Activated CD4-positive, alpha-beta memory T cell treated with anti-CD3 and anti-CD28 coated beads, Interleukin-2, amount 10 ng/mL, durations not matched to agents 7 days and 5 days (primary cell): ENCODE measurements at regions not wholly inside any gene's neighbourhood (a gene's known extent, or its start where the extent isn't known, plus 50 kb on each side); places are given as distances from the start of the nearest gene placed in this dataset.

ENCODE experiments used
- CTCF ChIA-PET: fragments of 350-600 bp; sonication (Branson Sonifier 250); formaldehyde crosslinking; loops from one replicate; lab custom pipeline; 2021; ENCODE audit warnings: antibody characterized with exemption, inconsistent platforms; lab: Charles Lee
- POLR2A ChIA-PET: fragments of 350-600 bp; sonication (Branson Sonifier 250); formaldehyde crosslinking; loops from one replicate; lab custom pipeline; 2021; ENCODE audit warnings: antibody characterized with exemption; lab: Charles Lee
- DNase-seq: peaks from one replicate; pipeline ENCODE4 v3.0.0-alpha.2; 2020
- H3K27ac Mint-ChIP-seq: one replicate; pipeline ENCODE4 v1.8.0; 2021; ENCODE audit warnings: mild to moderate bottlenecking, mixed read lengths
- H3K27me3 Mint-ChIP-seq: one replicate; pipeline ENCODE4 v1.8.0; 2021; ENCODE audit warnings: mixed read lengths
- H3K36me3 Mint-ChIP-seq: one replicate; pipeline ENCODE4 v1.8.0; 2021; ENCODE audit warnings: low read depth, mixed read lengths
- H3K4me1 Mint-ChIP-seq: one replicate; pipeline ENCODE4 v1.8.0; 2021; ENCODE audit warnings: mixed read lengths
- H3K4me3 Mint-ChIP-seq: one replicate; pipeline ENCODE4 v1.8.0; 2021; ENCODE audit warnings: mild to moderate bottlenecking, mixed read lengths
- H3K9me3 Mint-ChIP-seq: one replicate; pipeline ENCODE4 v1.8.0; 2021; ENCODE audit warnings: mixed read lengths

DNA sequence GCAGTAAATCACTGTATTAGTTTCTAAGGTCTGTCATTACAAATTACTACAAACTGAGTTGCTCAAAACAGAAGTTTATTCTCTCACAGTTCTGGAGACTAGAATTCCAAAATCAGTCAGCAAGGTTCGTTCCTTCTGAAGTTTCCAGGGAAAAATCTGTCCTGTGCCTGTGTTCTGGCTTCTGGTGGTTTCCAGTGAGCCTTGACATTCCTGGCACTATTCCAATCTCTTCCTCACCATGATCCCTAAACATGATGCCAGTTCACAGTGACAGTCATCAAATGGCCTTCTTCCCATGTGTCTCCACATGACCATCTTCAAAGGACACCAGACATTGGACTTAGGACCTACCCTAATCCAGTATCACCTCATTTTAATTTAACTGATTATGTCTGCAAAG is 351.4 kb downstream of the PLK2 start:
- CTCF ChIA-PET: no interaction called here
- DNase-seq: no peak
- H3K36me3 Mint-ChIP-seq: no peaks in the 10 kb centered on the region
- H3K9me3 Mint-ChIP-seq: no peaks in the 10 kb centered on the region
- POLR2A ChIA-PET: no interaction called here
- H3K4me1 Mint-ChIP-seq: no peaks in the 10 kb centered on the region
- H3K4me3 Mint-ChIP-seq: no peak overlapping the region
- no peaks in the 10 kb centered on the region for H3K27me3 Mint-ChIP-seq
- no peak overlapping the region for H3K27ac Mint-ChIP-seq

GRCh38 chr5:58107704-58108103 is 352.2 kb downstream of the PLK2 start:
- POLR2A ChIA-PET: no interaction called here
- no peaks in the 10 kb centered on the region for H3K9me3 Mint-ChIP-seq
- no peak for DNase-seq
- H3K36me3 Mint-ChIP-seq: no peaks in the 10 kb centered on the region
- H3K4me1 Mint-ChIP-seq: no peaks in the 10 kb centered on the region
- H3K27ac Mint-ChIP-seq: no peak overlapping the region
- H3K27me3 Mint-ChIP-seq: no peaks in the 10 kb centered on the region
- H3K4me3 Mint-ChIP-seq: no peak overlapping the region
- CTCF ChIA-PET: no interaction called here

GRCh38 chr5:58106754-58107410 is 353.0 kb downstream of the PLK2 start:
- Mint-ChIP-seq H3K27me3 (no peaks in the 10 kb centered on the region), H3K9me3 (no peaks in the 10 kb centered on the region), H3K4me3 (no peak overlapping the region), H3K36me3 (no peaks in the 10 kb centered on the region), H3K4me1 (no peaks in the 10 kb centered on the region), H3K27ac (no peak overlapping the region)
- ChIA-PET CTCF (no interaction called here), POLR2A (no interaction called here)
- DNase-seq: no peak

DNA sequence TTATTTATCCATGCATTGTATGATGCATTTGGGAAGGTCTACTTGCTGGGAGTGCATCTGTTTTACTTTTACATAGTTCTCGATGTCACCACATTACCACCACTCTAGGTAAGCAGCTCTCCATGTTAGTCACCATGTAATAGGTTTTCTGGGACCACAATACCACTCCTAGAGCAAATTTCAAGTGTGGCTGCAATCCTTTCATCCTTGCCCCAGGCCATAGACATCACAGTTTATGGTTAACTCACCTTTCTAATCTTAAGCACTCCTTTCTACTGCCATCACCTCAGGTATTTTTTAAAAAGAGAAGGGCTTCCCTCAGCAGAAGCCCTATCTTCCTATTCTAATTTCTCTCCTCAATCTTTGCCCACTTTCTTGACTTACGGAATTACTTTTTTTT is 354.1 kb downstream of the PLK2 start:
- Mint-ChIP-seq H3K27ac (no peak overlapping the region), H3K4me3 (no peak overlapping the region), H3K27me3 (no peaks in the 10 kb centered on the region), H3K36me3 (no peaks in the 10 kb centered on the region), H3K9me3 (peaks cover 2% of the 10 kb centered on the region), H3K4me1 (no peaks in the 10 kb centered on the region)
- no peak for DNase-seq
- CTCF ChIA-PET: no interaction called here
- POLR2A ChIA-PET: no interaction called here

GRCh38 chr5:58099257-58099656 is 360.6 kb downstream of the PLK2 start:
- Mint-ChIP-seq H3K4me3 (no peak overlapping the region), H3K27me3 (no peaks in the 10 kb centered on the region), H3K36me3 (no peaks in the 10 kb centered on the region), H3K9me3 (peaks cover 2% of the 10 kb centered on the region), H3K4me1 (peaks cover 4% of the 10 kb centered on the region), H3K27ac (no peak overlapping the region)
- DNase-seq: no peak
- ChIA-PET CTCF (no interaction called here), POLR2A (no interaction called here)

DNA sequence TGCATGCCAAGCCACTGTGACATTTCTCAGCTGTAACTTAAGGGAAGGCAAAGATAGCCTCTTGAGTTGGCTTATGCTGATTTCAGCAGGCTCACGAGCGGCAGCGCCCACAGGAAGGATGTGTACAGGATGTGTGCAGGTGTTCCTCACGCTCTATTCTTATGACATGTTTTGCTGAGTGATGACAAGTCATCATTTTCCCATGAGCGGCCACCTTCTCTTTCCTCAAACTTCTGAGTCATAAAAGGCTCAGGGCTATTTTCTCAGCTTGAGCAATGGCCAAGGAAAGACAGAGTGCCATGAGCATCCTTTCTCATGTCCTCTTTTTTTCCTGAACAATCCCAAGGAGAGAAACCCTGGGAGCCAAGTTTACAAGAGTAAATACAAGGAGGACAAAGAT is 365.9 kb downstream of the PLK2 start:
- Mint-ChIP-seq H3K36me3 (no peaks in the 10 kb centered on the region), H3K9me3 (peaks cover 3% of the 10 kb centered on the region), H3K4me3 (no peak overlapping the region), H3K4me1 (peaks cover 10% of the 10 kb centered on the region), H3K27ac (no peak overlapping the region), H3K27me3 (no peaks in the 10 kb centered on the region)
- ChIA-PET POLR2A (no interaction called here), CTCF (no interaction called here)
- peak; percentile 42 for DNase-seq

DNA sequence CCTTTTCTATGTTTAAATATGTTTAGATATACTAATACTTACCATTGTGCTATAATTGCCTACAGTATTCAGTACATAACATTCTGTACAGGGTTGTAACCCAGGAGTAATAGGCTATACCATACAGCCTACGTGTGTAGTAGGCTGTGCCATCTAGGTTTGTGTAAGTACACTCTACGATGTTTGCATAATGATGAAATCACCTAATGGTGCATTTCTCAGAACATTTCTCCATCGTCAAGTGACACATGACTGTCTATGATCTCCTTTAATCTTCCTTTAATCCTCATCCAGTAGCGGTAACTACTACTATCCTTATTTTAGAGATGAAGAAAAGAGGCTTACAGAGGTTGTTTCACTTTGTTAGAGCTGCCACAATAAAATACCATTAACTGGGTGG is 369.2 kb downstream of the PLK2 start:
- H3K4me3 Mint-ChIP-seq: no peak overlapping the region
- H3K27ac Mint-ChIP-seq: no peak overlapping the region
- ChIA-PET POLR2A (interaction anchor here (0.6 kb wide), 1 partner anchor 972 kb away, joined by 3 read pairs; no protein-coding TSS in a partner anchor), CTCF (no interaction called here)
- H3K9me3 Mint-ChIP-seq: peaks cover 3% of the 10 kb centered on the region
- H3K36me3 Mint-ChIP-seq: no peaks in the 10 kb centered on the region
- no peaks in the 10 kb centered on the region for H3K27me3 Mint-ChIP-seq
- DNase-seq: no peak
- H3K4me1 Mint-ChIP-seq: peaks cover 10% of the 10 kb centered on the region

GRCh38 chr5:58088941-58089340 is 370.9 kb downstream of the PLK2 start:
- POLR2A ChIA-PET: no interaction called here
- H3K4me3 Mint-ChIP-seq: no peak overlapping the region
- no peak for DNase-seq
- no peaks in the 10 kb centered on the region for H3K36me3 Mint-ChIP-seq
- CTCF ChIA-PET: no interaction called here
- H3K27ac Mint-ChIP-seq: no peak overlapping the region
- H3K4me1 Mint-ChIP-seq: peaks cover 3% of the 10 kb centered on the region
- H3K27me3 Mint-ChIP-seq: no peaks in the 10 kb centered on the region
- H3K9me3 Mint-ChIP-seq: peaks cover under 1% of the 10 kb centered on the region

DNA sequence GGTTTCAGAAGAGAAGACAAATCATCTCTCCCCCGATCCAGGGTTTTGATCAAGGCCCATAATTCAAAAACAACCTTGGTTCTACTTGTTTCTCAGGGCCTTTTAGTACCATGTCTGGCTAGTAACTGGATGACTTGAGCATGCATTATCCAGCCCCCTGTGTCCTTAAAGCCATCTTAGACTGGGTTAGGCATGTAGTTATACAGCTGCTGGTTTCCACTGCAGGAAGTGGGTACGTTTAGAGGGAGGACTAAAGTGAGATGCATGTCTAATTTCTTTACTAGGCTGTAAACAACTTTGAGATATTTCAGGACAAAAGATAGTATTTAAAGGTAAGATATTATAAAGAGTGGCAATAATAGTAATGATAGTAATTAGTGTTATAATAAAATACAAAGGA is 372.0 kb downstream of the PLK2 start:
- POLR2A ChIA-PET: no interaction called here
- Mint-ChIP-seq H3K36me3 (no peaks in the 10 kb centered on the region), H3K27ac (no peak overlapping the region), H3K4me1 (no peaks in the 10 kb centered on the region), H3K4me3 (no peak overlapping the region), H3K27me3 (no peaks in the 10 kb centered on the region), H3K9me3 (no peaks in the 10 kb centered on the region)
- CTCF ChIA-PET: no interaction called here
- no peak for DNase-seq

- CTCF ChIA-PET: no interaction called here
- Mint-ChIP-seq H3K36me3 (no peaks in the 10 kb centered on the region), H3K4me1 (no peaks in the 10 kb centered on the region), H3K27ac (no peak overlapping the region), H3K27me3 (no peaks in the 10 kb centered on the region), H3K4me3 (no peak overlapping the region), H3K9me3 (no peaks in the 10 kb centered on the region)
- POLR2A ChIA-PET: no interaction called here
- DNase-seq: no peak
Observed at GRCh38 chr5:58087123-58087522, 372.8 kb downstream of the PLK2 start.

GRCh38 chr5:58085800-58086199 is 374.1 kb downstream of the PLK2 start:
- Mint-ChIP-seq H3K4me3 (no peak overlapping the region), H3K27ac (no peak overlapping the region), H3K4me1 (no peaks in the 10 kb centered on the region), H3K9me3 (no peaks in the 10 kb centered on the region), H3K27me3 (no peaks in the 10 kb centered on the region), H3K36me3 (no peaks in the 10 kb centered on the region)
- CTCF ChIA-PET: no interaction called here
- no peak for DNase-seq
- POLR2A ChIA-PET: no interaction called here

DNA sequence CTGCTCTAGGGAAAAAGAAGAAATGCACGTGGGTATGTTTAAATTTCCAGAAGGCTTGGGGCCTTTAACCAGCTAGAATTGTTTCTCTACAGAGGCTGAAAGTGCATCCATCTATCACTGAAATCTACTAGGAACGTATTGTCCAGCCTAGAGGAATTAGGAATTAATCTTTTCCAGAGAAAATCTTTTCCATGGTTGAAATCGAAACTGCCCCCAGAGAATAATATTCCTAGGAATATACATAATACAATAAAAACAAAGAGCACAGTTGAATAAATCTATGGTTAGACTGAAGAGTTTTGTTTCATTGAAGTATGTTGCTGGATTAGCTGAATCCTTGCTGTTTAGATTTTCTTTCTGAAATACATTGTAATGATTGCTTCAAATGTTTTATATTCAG is 378.5 kb downstream of the PLK2 start:
- ChIA-PET POLR2A (no interaction called here), CTCF (no interaction called here)
- Mint-ChIP-seq H3K9me3 (no peaks in the 10 kb centered on the region), H3K27me3 (no peaks in the 10 kb centered on the region), H3K4me1 (no peaks in the 10 kb centered on the region), H3K36me3 (no peaks in the 10 kb centered on the region), H3K27ac (no peak overlapping the region), H3K4me3 (no peak overlapping the region)
- no peak for DNase-seq

- no peak overlapping the region for H3K4me3 Mint-ChIP-seq
- ChIA-PET POLR2A (no interaction called here), CTCF (no interaction called here)
- H3K27me3 Mint-ChIP-seq: no peaks in the 10 kb centered on the region
- no peaks in the 10 kb centered on the region for H3K9me3 Mint-ChIP-seq
- no peak overlapping the region for H3K27ac Mint-ChIP-seq
- H3K4me1 Mint-ChIP-seq: no peaks in the 10 kb centered on the region
- DNase-seq: no peak
- no peaks in the 10 kb centered on the region for H3K36me3 Mint-ChIP-seq
Observed at GRCh38 chr5:58080573-58080972, 379.3 kb downstream of the PLK2 start.

DNA sequence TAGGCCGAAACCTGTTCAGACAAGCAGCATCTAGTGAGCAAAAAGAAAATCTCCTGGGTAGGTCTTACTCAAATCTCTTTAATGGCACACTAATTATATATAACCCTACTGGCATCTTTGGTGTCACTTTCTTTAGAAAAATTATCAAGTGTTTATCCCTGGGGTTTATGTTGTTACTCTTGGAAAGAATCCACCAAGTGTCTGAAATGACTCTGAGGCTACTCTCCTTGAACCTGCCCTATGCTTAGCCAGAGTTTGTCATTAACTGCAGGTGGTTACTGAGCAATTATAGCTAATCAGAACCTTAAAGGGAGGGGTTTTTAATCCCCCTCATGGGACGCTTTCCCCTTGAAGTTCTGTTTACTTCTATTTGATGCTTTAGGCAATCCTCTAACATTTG is 381.9 kb downstream of the PLK2 start:
- Mint-ChIP-seq H3K36me3 (no peaks in the 10 kb centered on the region), H3K27ac (no peak overlapping the region), H3K27me3 (no peaks in the 10 kb centered on the region), H3K4me1 (no peaks in the 10 kb centered on the region), H3K4me3 (no peak overlapping the region), H3K9me3 (no peaks in the 10 kb centered on the region)
- ChIA-PET CTCF (interaction anchor here (1.2 kb wide), 1 partner anchor 383 kb away, joined by 3 read pairs; no protein-coding TSS in a partner anchor), POLR2A (no interaction called here)
- DNase-seq: no peak
